ENCODE measurements at regions not wholly inside any gene's neighbourhood (a gene's known extent, or its start where the extent isn't known, plus 50 kb on each side); places are given as distances from the start of the nearest gene placed in this dataset.

DNA sequence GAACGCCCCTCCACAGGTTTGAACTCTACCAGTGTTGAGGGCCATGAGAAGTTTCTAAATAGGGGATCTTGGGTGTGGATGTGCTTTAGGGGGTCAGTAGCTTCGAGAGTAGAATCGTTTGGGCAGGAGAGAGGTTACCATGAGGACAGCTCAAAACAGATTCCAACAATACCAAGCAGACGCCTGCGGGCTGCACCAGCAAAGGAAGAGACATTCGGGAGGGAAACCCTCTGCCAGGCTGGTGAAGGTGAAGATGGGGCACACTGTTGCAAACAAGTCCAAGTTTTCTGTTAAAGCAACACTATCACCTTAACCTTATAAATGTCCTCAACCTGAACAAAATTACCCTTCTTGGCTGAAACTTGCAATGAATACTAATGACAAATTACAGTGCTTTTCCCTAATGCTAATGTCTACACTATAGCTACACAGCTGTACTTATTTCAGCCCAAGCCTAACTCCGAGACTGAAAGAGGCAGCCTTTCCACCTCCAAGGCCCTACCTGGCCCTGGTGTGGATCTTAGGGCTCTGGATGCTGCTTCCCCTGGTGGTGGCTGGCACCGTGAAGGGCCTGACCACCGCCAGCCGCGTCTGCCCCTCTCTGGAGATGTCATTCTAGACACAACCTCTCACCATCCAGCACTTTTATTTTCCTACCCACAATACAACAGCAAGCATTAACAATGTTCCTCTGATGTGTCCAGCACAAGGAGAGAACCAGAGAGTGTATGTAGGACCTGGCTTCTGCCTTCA lies 80.1 kb downstream of the DLL1 start:
- H3K4me1 ChIP-seq: no peaks in the 10 kb centered on the region
- no peak overlapping the region for H3K27ac ChIP-seq
- intact Hi-C loops (cut with DNase I): no loop called here
- TF ChIP-seq CTCF (IDR thresholded peaks at IDR 0.05): no peak
- H3K36me3 ChIP-seq: no peaks in the 10 kb centered on the region
- no peaks in the 10 kb centered on the region for H3K9me3 ChIP-seq
- no peaks in the 10 kb centered on the region for H3K27me3 ChIP-seq
- DNase-seq: peak; percentile 9
- no peak overlapping the region for H3K4me3 ChIP-seq
- no peak overlapping the region for H3K9ac ChIP-seq (ENCODE audit: low read depth in 2 of 2, low read length in 2 of 2)

- Histone ChIP-seq H3K27ac (no peak overlapping the region), H3K4me1 (no peaks in the 10 kb centered on the region), H3K36me3 (no peaks in the 10 kb centered on the region), H3K9ac (ENCODE audit: low read depth in 2 of 2, low read length in 2 of 2) (no peak overlapping the region), H3K4me3 (no peak overlapping the region), H3K27me3 (no peaks in the 10 kb centered on the region), H3K9me3 (no peaks in the 10 kb centered on the region)
- TF ChIP-seq CTCF (IDR thresholded peaks at IDR 0.05): no peak
- peak; percentile 6 for DNase-seq
- intact Hi-C loops (cut with DNase I): no loop called here
Observed at GRCh38 chr6:170210026-170210390, 80.9 kb downstream of the DLL1 start.

DNA sequence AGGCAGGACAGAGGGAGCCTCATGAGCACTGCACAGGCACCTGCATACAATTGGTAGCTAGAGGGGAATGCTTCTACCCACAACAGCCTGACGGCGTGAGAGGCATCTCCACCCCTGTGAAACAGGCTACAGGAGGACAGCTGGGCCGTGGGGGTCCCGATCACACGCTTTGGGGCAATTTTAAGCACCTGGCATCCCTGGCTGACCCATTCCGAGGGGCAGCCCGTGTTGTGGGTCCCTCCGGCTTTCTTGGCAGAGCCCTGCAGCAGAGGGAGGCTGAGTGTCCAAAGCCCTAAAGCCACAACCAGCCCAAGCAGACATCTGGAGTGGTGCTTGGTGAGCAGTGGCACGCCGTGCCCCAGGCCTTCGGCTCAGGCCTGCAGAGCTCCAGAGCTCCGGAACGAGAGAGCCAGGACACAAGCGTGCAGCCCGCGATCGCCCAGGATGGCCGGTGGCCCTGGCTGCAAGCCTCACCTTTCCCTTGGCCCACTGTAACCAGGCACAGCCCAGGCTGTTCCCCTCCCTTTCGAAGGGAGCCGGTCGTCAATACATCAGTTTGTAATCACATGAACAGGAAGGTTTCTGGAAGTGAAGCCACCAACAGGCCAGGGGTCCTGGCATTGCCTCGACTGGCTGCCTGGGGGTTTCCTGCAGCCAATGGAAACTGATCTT lies 81.4 kb downstream of the DLL1 start:
- Histone ChIP-seq H3K27ac (no peak overlapping the region), H3K9ac (ENCODE audit: low read depth in 2 of 2, low read length in 2 of 2) (no peak overlapping the region), H3K36me3 (no peaks in the 10 kb centered on the region), H3K4me1 (no peaks in the 10 kb centered on the region), H3K27me3 (no peaks in the 10 kb centered on the region), H3K9me3 (no peaks in the 10 kb centered on the region), H3K4me3 (no peak overlapping the region)
- peak; percentile 13 for DNase-seq
- intact Hi-C loops (cut with DNase I): no loop called here
- TF ChIP-seq CTCF (IDR thresholded peaks at IDR 0.05): no peak

DNA sequence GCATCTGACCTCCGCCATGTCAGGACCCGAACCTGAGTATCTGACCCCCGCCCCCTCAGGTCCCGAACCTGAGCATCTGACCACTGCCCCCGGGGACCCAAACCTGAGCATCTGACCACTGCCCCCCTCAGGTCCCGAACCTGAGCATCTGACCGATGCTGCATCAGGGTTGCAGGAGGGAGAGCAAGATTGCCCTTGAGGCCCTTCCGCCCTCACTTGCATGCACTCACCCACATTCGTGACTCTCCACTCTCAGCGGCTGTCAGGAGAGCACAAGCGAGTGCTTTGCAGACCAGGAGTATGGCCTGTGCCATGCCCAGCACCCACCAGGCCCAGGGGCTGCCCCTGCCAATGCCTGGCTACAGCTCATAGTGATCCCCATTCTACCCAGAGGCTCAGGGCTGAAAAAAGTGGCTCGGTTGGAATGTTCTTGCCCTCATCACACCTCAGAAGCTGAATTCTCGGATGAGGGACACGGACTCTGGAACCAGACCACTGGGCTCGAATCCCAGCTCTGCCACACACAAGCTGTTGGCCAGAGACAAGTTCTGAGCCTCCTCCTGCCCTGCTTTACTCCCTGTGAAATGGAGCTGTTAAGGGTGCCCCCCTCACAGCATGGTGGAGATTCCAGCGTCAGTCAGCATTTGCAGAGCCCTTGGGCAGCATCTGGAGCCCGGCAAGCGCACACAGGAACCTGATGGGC lies 82.1 kb downstream of the DLL1 start:
- no peaks in the 10 kb centered on the region for H3K27me3 ChIP-seq
- no peak overlapping the region for H3K9ac ChIP-seq (ENCODE audit: low read depth in 2 of 2, low read length in 2 of 2)
- TF ChIP-seq CTCF (IDR thresholded peaks at IDR 0.05): no peak
- H3K4me3 ChIP-seq: no peak overlapping the region
- no peaks in the 10 kb centered on the region for H3K36me3 ChIP-seq
- H3K4me1 ChIP-seq: no peaks in the 10 kb centered on the region
- peak; percentile 10 for DNase-seq
- intact Hi-C loops (cut with DNase I): no loop called here
- no peaks in the 10 kb centered on the region for H3K9me3 ChIP-seq
- H3K27ac ChIP-seq: no peak overlapping the region

DNA sequence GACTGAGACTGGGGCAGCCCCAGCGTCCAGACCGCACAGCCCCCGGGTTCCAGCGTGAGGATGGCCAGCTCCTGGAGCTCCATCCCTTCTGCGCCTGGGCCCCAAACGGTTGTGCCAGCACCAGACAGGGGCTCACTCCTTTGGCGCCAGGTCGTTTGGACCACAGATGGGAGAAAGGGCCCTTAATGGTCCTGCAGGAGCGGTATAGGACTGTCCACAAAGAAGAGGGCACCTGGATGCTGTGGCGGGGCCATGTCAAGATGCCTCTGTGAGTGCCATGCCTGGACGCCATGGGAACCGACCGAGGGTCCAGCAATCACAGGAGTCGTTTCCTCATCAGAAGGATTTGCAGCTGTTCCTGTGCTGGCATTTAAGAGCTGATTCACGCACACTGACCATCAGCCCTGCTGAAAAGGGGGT lies 82.7 kb downstream of the DLL1 start:
- no peaks in the 10 kb centered on the region for H3K9me3 ChIP-seq
- H3K9ac ChIP-seq (ENCODE audit: low read depth in 2 of 2, low read length in 2 of 2): no peak overlapping the region
- intact Hi-C loops (cut with DNase I): no loop called here
- no peak overlapping the region for H3K4me3 ChIP-seq
- H3K27ac ChIP-seq: no peak overlapping the region
- DNase-seq: peak; percentile 4
- no peaks in the 10 kb centered on the region for H3K36me3 ChIP-seq
- no peaks in the 10 kb centered on the region for H3K27me3 ChIP-seq
- TF ChIP-seq CTCF (IDR thresholded peaks at IDR 0.05): no peak
- H3K4me1 ChIP-seq: no peaks in the 10 kb centered on the region

Data from colonic mucosa (tissue), 4 donors.